GM12872 (cell line): ENCODE measurements at regions not wholly inside any gene's neighbourhood (a gene's known extent, or its start where the extent isn't known, plus 50 kb on each side); places are given as distances from the start of the nearest gene placed in this dataset.
A peak's percentile ranks its signal among the peaks of the same experiment; 100 is the strongest.

Experiments used
- CTCF ChIP-seq: IDR thresholded peaks from 3 replicates; pipeline ENCODE4 v1.5.1; 2011; ENCODE audit warnings: low read depth, mild to moderate bottlenecking, low read length, moderate library complexity; ENCODE audit not compliant: insufficient read depth

- TF ChIP-seq CTCF: no peak
Observed at GRCh38 chr15:69943637-69944036, 154.1 kb downstream of the TLE3 start.

- no peak for TF ChIP-seq CTCF
Observed at GRCh38 chr15:69945729-69946128, 152.0 kb downstream of the TLE3 start.

DNA sequence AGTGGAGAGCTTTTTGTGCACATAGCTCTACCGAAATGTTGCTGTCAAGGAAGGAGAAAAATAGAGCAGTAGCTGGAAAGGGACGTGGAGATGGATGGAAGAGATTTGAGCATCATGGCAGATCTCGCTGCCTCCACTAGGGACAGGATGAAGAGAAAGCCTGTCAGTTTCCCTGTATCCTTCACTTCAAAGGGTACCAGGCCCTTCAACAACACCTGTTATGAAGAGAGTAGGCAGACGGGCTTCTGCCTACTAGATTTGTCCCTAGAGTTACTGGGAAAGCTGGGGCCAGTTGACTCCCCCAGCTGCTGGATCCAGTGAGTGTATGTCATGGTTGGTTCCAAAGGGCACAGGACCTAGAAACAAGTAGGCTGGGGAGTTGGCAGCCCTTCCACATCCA lies 150.8 kb downstream of the TLE3 start:
- TF ChIP-seq CTCF: 0 out of 3 replicates have a peak, but pooled peaks have one; percentile 6

DNA sequence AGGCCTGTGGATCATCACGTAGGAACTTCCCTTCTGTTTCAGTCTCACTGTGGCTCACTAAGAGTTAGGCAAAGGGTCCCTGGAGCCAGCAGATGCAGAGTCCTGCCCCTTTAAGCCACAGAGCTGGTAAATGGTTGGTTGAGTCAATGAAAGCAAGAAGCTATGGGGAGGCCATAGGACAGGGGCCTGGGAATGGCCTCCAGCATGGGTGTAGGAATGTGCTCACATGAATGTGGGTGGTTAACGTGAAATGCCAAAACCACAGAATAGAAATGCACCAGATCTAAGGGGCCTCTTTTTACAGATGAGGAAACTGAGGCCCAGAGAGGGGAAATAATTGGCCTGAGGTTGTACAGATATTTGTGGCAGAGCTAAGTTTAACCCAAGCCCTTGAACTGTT lies 150.3 kb downstream of the TLE3 start:
- no peak for TF ChIP-seq CTCF

GRCh38 chr15:69949485-69949884 lies 148.2 kb downstream of the TLE3 start:
- no peak for TF ChIP-seq CTCF

DNA sequence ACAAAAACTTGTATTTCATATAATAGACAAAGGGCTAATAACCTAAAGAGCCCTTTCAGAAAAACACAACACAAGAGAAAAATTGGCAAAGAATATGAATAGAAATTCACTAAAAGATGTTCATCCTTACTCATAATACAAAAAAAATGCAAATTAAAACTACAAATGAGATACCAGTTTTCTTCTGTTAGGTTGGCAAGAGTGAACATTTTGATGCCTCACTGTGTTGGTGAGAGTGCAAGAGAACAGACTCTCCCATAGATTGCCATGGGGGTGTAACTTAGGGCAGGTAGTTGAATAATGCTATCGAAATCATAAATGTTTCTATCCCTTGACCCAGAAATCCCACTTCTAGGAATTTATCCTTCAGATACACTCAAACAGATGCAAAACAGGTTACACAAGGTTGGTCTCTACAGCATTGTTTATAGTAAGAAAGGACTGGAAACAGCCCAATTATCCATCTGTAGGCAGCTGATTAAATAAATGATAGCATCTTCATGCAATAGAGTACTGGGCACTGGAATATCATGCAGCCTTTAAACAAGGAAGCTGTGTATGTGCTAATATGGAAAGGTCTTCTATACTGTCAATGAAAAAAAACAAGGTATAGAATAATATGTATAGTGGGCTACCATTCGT lies 146.3 kb downstream of the TLE3 start:
- TF ChIP-seq CTCF: no peak

- no peak for TF ChIP-seq CTCF
Observed at GRCh38 chr15:69951898-69952555, 145.7 kb downstream of the TLE3 start.
